Prostate gland (tissue), 2 donors: ENCODE measurements at regions not wholly inside any gene's neighbourhood (a gene's known extent, or its start where the extent isn't known, plus 50 kb on each side); places are given as distances from the start of the nearest gene placed in this dataset.

Source experiments
- CTCF ChIP-seq, 4 experiments: fragments of 200-600 bp in 2 of 4; fragments of 450-650 bp in 2 of 4; sonication (generic) in 2 of 4; IDR thresholded peaks; 1 replicate in 3 of 4; 2 replicates in 1 of 4; pipeline ENCODE4 v1.5.1; 2016 to 2019; ENCODE audit warnings: antibody characterized with exemption in 4 of 4, mild to moderate bottlenecking in 2 of 4, moderate library complexity in 2 of 4
- POLR2A ChIP-seq: fragments of 450-650 bp; IDR thresholded peaks from one replicate; pipeline ENCODE4 v1.6.1; 2016; ENCODE audit warnings: antibody characterized with exemption, mild to moderate bottlenecking

- TF ChIP-seq CTCF (IDR thresholded peaks at IDR 0.05) (no peak), POLR2A (no peak)
Measured at GRCh38 chr16:51719376-51719775, 568.3 kb upstream of the SALL1 start.
